CD4-positive, alpha-beta T cell treated with Interleukin-15 for 4 hours (primary cell): ENCODE measurements at regions not wholly inside any gene's neighbourhood (a gene's known extent, or its start where the extent isn't known, plus 50 kb on each side); places are given as distances from the start of the nearest gene placed in this dataset.
"Not testable (repeated sequence)": the region's sequence is repeated elsewhere in the genome, so short reads cannot be mapped to it uniquely, and the experiment has no call there.

Experiments used
- DNase-seq: peaks from one replicate; pipeline ENCODE4 v3.0.0-alpha.2; 2020; ENCODE audit warnings: low spot score

GRCh38 chr3:48101301-48101650, 85.1 kb upstream of the MAP4 start:
- DNase-seq: not testable (repeated sequence)

- no peak for DNase-seq
Observed at GRCh38 chr3:48092270-48092669, 76.1 kb upstream of the MAP4 start.

- no peak for DNase-seq
Observed at GRCh38 chr3:48090166-48090939, 74.1 kb upstream of the MAP4 start.

GRCh38 chr3:48088749-48089466, 72.7 kb upstream of the MAP4 start:
- DNase-seq: peak; percentile 92

- DNase-seq: no peak
Observed at GRCh38 chr3:48088056-48088748, 72.0 kb upstream of the MAP4 start.

- DNase-seq: no peak
Observed at GRCh38 chr3:48086705-48087104, 70.5 kb upstream of the MAP4 start.

GRCh38 chr3:48084929-48085328, 68.7 kb upstream of the MAP4 start:
- DNase-seq: no peak

GRCh38 chr3:48084170-48084569, 68.0 kb upstream of the MAP4 start:
- DNase-seq: no peak

- DNase-seq: no peak
Observed at GRCh38 chr3:48082580-48083184, 66.5 kb upstream of the MAP4 start.

GRCh38 chr3:48077815-48078214, 61.6 kb upstream of the MAP4 start:
- DNase-seq: no peak

- no peak for DNase-seq
Observed at GRCh38 chr3:48070030-48070429, 53.8 kb upstream of the MAP4 start.

GRCh38 chr3:48069339-48069738, 53.1 kb upstream of the MAP4 start:
- DNase-seq: no peak

GRCh38 chr3:48068886-48069285, 52.7 kb upstream of the MAP4 start:
- no peak for DNase-seq

- not testable (repeated sequence) for DNase-seq
Observed at GRCh38 chr3:48068320-48068719, 52.1 kb upstream of the MAP4 start.

GRCh38 chr3:48067271-48067670, 51.1 kb upstream of the MAP4 start:
- no peak for DNase-seq
